IPS-NIHi11 (cell line): ENCODE measurements at regions not wholly inside any gene's neighbourhood (a gene's known extent, or its start where the extent isn't known, plus 50 kb on each side); places are given as distances from the start of the nearest gene placed in this dataset.

Experiments
- DNase-seq: peaks from one replicate; pipeline ENCODE4 v3.0.0; 2012; ENCODE audit warnings: mixed read lengths, low spot score

DNA sequence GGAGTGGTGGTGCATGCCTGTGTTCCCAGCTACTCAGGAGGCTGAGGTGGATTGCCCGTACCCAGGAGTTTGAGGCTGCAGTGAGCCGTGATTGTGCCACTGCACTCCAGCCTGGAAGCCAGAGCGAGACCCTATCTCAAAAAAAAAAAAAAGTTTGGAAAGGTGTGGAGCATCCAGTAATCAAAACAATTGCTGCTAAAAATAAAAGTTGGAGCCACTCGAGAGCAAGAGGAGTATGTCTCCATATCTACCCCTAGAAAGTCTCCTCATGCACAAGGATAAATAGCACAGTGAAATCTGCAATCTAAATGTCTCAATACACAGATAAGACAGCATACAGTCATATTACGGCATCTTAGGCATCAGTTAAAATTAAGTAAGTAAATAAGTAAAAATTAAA lies 81.5 kb upstream of the NEBL start:
- no peak for DNase-seq

DNA sequence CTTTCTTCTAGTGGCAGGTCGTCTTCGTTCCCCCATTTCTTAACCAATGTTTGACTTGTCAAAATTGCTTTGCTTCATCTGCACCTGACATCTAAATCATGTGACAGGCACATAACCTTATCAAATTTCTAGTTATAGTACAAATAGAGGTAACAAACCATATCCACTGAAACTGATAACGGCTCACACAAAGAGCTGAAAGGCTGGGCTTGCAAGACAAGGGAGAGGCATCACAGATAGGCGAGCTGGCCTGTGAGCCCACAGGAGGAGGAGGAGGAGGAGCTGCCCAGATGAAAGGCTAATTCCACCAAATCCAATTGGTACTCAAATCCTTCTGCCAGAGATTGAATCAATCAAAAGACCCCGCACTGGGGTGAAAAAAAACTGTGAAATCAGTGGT lies 80.2 kb upstream of the NEBL start:
- peak; percentile 17 for DNase-seq

DNA sequence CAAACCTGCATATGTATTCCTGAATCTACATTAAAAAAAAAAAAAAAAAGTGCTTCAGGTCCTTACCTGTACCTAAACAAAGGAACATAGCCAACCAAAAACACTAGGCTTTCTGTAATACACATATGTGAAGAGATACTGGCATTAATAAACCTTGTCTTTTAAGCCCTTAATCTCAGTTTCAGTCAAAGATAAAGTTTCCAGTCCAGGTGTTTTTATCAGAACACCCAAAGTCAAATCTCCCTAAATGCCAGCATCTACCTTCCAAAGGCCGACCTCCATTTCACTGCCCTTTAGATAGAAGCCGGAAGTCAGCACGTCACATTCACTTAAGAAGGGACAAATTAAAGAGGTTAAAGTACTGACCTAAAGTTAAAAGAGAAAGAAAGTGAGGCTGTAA lies 79.8 kb upstream of the NEBL start:
- DNase-seq = no peak

DNA sequence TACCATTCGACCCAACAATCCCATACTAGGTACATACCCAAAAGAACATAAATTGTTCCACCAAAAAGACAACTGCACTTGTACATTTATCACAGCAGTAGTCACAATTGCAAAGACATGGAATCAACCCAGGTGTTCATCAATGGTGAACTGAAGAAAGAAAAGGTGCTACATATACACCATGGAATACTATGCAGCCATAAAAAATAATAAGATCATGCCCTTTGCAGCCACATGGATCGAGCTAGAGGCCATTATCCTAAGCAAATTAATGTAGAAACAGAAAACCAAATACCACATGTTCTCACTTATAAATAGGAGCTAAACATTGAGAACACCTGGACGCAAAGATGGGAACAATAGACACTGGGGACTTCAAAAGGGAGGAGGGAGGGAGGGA lies 79.3 kb upstream of the NEBL start:
- no peak for DNase-seq

GRCh38 chr10:20975236-20975635 lies 78.1 kb upstream of the NEBL start:
- no peak for DNase-seq

DNA sequence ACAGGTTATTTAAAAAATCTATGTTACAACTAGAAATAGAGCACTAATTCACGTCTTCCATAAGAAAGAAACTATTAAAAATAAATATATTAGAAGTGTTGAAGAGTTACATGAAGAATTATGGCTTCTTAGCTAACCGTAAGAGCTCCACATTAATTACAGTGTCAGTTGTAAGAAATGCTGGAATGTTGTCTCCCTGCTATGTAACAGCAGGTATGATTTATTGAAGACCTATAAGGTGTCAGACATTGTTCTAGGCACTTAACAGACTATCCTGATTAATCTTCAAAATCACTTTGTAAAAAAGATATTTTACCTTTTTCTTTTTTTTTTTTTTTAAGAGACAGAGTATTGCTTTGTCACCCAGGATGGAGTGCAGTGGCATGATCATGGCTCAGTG lies 75.8 kb upstream of the NEBL start:
- DNase-seq = no peak

GRCh38 chr10:20971901-20972300 lies 74.8 kb upstream of the NEBL start:
- no peak for DNase-seq

DNA sequence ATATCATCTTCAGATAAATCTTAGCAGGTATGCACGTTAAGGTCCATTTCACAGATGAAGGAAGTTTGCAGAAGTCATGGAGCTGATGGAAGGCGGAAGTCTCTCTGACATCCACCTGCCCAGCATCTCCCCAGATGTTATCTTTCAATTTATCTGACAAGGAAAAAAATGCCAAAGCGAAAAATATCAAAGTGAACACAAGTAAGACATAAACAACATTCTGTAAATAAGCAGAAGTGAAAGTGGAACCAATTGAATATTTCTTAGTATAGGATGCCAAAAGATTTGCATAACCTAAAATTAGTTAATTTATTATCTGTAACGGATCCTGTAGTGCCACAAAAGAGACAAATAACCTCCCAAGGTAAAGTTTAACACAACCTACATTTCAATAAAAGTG lies 73.6 kb upstream of the NEBL start:
- no peak for DNase-seq

GRCh38 chr10:20970044-20970443 lies 72.9 kb upstream of the NEBL start:
- no peak for DNase-seq

- DNase-seq = no peak
These were observed 69.3 kb upstream of the NEBL start for GRCh38 chr10:20966426-20966825.

GRCh38 chr10:20963721-20964595 lies 66.8 kb upstream of the NEBL start:
- no peak for DNase-seq

DNA sequence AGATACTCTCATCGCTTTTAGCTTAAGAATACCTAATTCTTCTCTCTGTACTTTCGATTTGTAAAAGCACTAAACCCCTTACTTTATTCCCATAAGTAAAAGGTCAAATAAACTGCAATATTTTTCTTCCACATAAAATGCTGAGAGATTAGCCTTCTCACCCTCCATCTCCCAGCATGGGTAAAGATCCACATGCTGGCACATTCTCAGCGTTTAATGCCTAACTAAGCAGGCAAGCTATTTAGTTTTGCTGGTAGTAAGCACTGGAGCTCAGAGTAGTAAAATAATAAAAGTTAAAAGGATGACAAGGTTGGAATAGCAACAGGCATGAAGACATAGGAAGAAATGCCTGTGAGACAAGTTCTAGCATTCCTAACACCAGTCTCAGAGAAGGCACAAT lies 65.9 kb upstream of the NEBL start:
- no peak for DNase-seq

GRCh38 chr10:20962165-20962564 lies 65.1 kb upstream of the NEBL start:
- DNase-seq = no peak

GRCh38 chr10:20959242-20959641 lies 62.1 kb upstream of the NEBL start:
- no peak for DNase-seq

DNA sequence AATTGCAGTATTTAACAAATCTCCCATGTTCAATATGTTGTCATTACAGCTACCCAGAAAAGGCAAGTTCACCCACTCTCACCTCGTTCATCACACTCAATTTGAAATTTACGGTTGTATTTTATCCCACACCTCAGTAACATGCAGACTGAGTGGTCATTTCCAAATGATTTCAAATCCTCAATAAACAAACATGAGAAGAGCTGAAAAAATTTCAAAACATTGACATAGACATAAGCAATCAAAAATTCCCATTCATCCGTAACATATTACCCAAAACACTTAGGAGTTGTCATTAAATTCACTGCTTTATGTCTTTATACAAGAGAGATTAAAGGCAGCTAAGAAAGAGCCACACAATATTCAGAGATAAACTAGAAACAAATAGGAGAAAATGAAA lies 61.7 kb upstream of the NEBL start:
- DNase-seq = no peak

- DNase-seq = no peak
These were observed 61.1 kb upstream of the NEBL start for GRCh38 chr10:20958225-20958624.

GRCh38 chr10:20957744-20958143 lies 60.6 kb upstream of the NEBL start:
- no peak for DNase-seq

- DNase-seq = no peak
These were observed 59.7 kb upstream of the NEBL start for GRCh38 chr10:20956843-20957242.

GRCh38 chr10:20955355-20955893 lies 58.3 kb upstream of the NEBL start:
- DNase-seq = no peak

DNA sequence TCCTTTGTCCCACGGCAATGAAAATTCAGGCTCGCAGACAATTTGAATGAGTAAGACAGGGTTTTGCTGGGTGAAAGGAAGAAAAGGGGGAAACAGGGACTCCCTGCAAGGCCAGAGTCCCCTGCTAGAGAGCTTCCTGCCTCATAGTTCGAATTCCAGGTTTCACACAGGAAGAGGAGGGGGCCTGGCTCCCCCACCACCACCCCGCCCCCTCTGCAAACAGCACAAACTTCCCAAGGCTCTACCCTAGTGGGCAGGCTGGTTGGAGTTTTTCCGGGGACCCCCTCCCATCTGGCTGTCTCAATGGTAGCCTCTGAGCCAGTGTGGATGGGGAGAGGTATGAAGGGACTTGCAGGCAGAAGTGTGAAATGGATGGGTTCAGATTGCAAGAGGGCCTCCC lies 57.4 kb upstream of the NEBL start:
- no peak for DNase-seq

DNA sequence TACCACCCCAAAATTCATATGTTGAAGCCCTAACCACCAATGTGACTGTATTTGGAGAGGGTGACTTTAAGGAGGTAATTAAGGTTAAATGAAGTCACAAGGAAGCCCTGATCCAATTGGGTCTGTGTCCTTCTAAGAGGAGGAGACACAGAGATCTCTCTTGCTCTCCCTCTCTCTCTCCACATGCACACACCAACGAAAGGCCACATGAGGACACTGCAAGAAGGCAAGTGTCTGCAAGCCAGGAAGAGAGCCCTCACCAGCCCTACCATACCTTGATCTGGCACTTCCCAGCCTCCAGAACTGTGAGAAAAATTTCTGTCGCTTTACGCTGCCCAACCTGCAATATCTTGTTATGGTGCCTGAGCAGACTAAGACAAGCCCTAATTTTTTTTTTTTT lies 56.0 kb upstream of the NEBL start:
- no peak for DNase-seq

DNA sequence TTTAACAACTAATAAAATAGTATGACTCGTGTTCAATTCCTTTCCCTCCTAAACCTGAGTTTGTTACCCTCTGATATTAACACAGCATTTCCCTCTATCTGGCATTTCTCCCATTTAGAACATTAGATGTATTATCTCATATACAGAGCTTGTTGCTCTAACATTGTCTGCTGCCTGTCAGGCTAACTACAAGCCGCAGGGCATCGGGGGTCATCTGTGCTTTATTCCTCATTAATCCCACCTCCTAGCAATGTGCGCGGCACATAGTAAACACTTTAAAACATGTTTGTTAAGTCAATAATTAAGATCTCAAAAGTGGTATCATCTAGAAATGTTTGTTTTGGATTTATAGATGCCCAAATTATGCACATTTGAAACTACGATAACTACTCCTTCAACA lies 52.9 kb upstream of the NEBL start:
- no peak for DNase-seq

DNA sequence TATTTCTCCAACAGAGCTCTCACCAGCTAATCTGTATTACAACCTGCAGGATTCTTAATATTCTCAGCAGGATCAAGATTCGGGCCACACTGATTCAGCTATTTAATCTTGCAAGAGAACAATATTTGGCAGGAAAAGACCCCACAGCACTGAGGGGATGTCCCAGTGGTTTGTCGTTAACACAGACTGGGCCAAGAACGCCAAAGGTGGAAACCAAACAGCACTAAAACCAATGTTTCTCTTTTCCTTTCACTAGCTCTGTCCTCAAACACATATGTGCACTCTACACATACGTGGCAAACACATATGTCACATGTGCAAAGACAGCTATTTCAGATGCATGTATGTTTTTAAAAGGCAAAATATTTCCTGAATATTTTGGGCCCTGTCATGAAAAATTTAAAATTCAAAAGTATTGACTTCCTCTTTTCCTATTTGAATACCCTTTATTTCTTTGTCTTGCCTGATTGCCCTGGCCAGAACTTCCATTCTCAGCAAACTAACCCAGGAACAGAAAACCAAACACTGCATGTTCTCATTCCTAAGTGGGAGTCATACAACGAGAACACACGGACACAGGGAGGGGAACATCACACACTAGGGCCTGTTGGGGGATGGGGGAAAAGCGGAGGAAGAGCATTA lies 51.7 kb upstream of the NEBL start:
- no peak for DNase-seq
